NB4 (cell line): ENCODE measurements at regions not wholly inside any gene's neighbourhood (a gene's known extent, or its start where the extent isn't known, plus 50 kb on each side); places are given as distances from the start of the nearest gene placed in this dataset.

ENCODE experiments used
- CTCF ChIP-seq: IDR thresholded peaks from one replicate; pipeline ENCODE4 v1.5.1; 2012; ENCODE audit warnings: low read depth, low read length
- MYC ChIP-seq: IDR thresholded peaks from 2 replicates; pipeline ENCODE4 v1.6.1; 2011; ENCODE audit warnings: low read depth, low read length
- POLR2A ChIP-seq: IDR thresholded peaks from 2 replicates; pipeline ENCODE4 v1.6.1; 2011; ENCODE audit warnings: mild to moderate bottlenecking; ENCODE audit not compliant: insufficient read length; ENCODE audit errors: extremely low read depth

- TF ChIP-seq POLR2A: no peak
- no peak for TF ChIP-seq CTCF
- no peak for TF ChIP-seq MYC
These were observed 162.1 kb downstream of the SNX18 start for GRCh38 chr5:54679686-54680085.
